Kidney (tissue), 13 donors: ENCODE measurements at regions not wholly inside any gene's neighbourhood (a gene's known extent, or its start where the extent isn't known, plus 50 kb on each side); places are given as distances from the start of the nearest gene placed in this dataset.

Source experiments
- DNase-seq, 5 donors: peaks; one replicate each; pipeline ENCODE4 v3.0.0-alpha.2; 2013 to 2020
- FAIRE-seq: peaks from 2 replicates; lab custom pipeline; 2012; peaks lifted over from hg19 to GRCh38; lab: Jason Lieb, UNC
- H3K27ac ChIP-seq, 2 donors: one replicate each; pipeline ENCODE4 v1.7.0; 2013; ENCODE audit warnings: low read depth in 2 of 2, low read length in 2 of 2, inconsistent platforms in 1 of 2
- H3K27me3 ChIP-seq: one replicate; pipeline ENCODE4 v1.7.1; 2013; ENCODE audit warnings: low read length, inconsistent platforms; ENCODE audit not compliant: control insufficient read depth, insufficient read depth
- H3K36me3 ChIP-seq, 3 donors: one replicate each; pipeline versions ENCODE4 v1.7.0 to v1.7.1; 2013; ENCODE audit warnings: low read length in 3 of 3, control low read depth in 1 of 3, inconsistent platforms in 1 of 3; ENCODE audit not compliant: insufficient read depth in 3 of 3, control insufficient read depth in 2 of 3
- H3K4me1 ChIP-seq, 3 donors: one replicate each; pipeline versions ENCODE4 v1.7.0 to v1.7.1; 2013; ENCODE audit warnings: low read length in 3 of 3, inconsistent platforms in 1 of 3, low read depth in 1 of 3; ENCODE audit not compliant: control insufficient read depth in 2 of 3, insufficient read depth in 2 of 3
- H3K4me3 ChIP-seq, 3 donors: one replicate each; pipeline versions ENCODE4 v1.7.0 to v1.8.1; 2013; ENCODE audit warnings: low read length in 3 of 3, control low read depth in 1 of 3, inconsistent platforms in 1 of 3
- H3K9ac ChIP-seq, 3 donors: one replicate each; pipeline versions ENCODE4 v1.7.0 to v1.7.1; 2013; ENCODE audit warnings: low read length in 3 of 3, control low read depth in 1 of 3, inconsistent platforms in 1 of 3
- H3K9me3 ChIP-seq, 3 donors: one replicate each; pipeline versions ENCODE4 v1.7.0 to v1.7.1; 2013; ENCODE audit warnings: low read length in 3 of 3, control low read depth in 1 of 3, inconsistent platforms in 1 of 3; ENCODE audit not compliant: control insufficient read depth in 2 of 3, insufficient read depth in 1 of 3
- CTCF ChIP-seq: IDR thresholded peaks from 3 replicates; pipeline ENCODE4 v1.5.1; 2012; ENCODE audit warnings: mild to moderate bottlenecking, moderate library complexity, borderline replicate concordance; ENCODE audit not compliant: insufficient read depth; ENCODE audit errors: extremely low read depth
- intact Hi-C: fragments of 100-400 bp; cut with DNase I; formaldehyde crosslinking; loops from one replicate; pipeline ENCODE4 v1.11.1; 2022
- donor health status: control.
- donor health status: control.
- donor health status: control.
- donor health status: control.
- donor health status: control.
- donor health status: DM: yes; HTN: yes; CAD: no.
- donor health status: Normal renal cell carcinoma (clear cell type).

- no peaks in the 10 kb centered on the region for H3K9me3 ChIP-seq
- no peaks in the 10 kb centered on the region for H3K27me3 ChIP-seq
- no peak overlapping the region for H3K27ac ChIP-seq
- no peaks in the 10 kb centered on the region for H3K36me3 ChIP-seq
- DNase-seq (no peak), FAIRE-seq (no peak)
- H3K4me1 ChIP-seq: no peaks in the 10 kb centered on the region
- no peak overlapping the region for H3K4me3 ChIP-seq
- no peak for TF ChIP-seq CTCF
- intact Hi-C loops: no loop called here
- no peak overlapping the region for H3K9ac ChIP-seq
Measured at GRCh38 chr16:48452991-48453760, 68.0 kb upstream of the SIAH1 start.

- FAIRE-seq: no peak
- no peak for DNase-seq
- H3K9ac ChIP-seq: no peak overlapping the region
- no peaks in the 10 kb centered on the region for H3K36me3 ChIP-seq
- intact Hi-C loops: no loop called here
- H3K4me3 ChIP-seq: no peak overlapping the region
- H3K4me1 ChIP-seq: no peaks in the 10 kb centered on the region
- no peak for TF ChIP-seq CTCF
- no peak overlapping the region for H3K27ac ChIP-seq
- H3K9me3 ChIP-seq: no peaks in the 10 kb centered on the region
- H3K27me3 ChIP-seq: no peaks in the 10 kb centered on the region
Measured at GRCh38 chr16:48451323-48451722, 66.1 kb upstream of the SIAH1 start.

- Histone ChIP-seq H3K27ac (no peak overlapping the region), H3K9ac (no peak overlapping the region), H3K4me3 (no peak overlapping the region), H3K9me3 (no peaks in the 10 kb centered on the region), H3K4me1 (no peaks in the 10 kb centered on the region), H3K27me3 (no peaks in the 10 kb centered on the region), H3K36me3 (no peaks in the 10 kb centered on the region)
- no peak for DNase-seq
- intact Hi-C loops: no loop called here
- TF ChIP-seq CTCF: no peak
- no peak for FAIRE-seq
Measured at GRCh38 chr16:48450367-48450766, 65.2 kb upstream of the SIAH1 start.
